D721Med (cell line): ENCODE measurements at regions not wholly inside any gene's neighbourhood (a gene's known extent, or its start where the extent isn't known, plus 50 kb on each side); places are given as distances from the start of the nearest gene placed in this dataset.

Experiments used
- DNase-seq: peaks from one replicate; pipeline ENCODE4 v3.0.0; 2011; ENCODE audit warnings: low spot score; ENCODE audit not compliant: insufficient read length
- FAIRE-seq: peaks from 2 replicates; lab custom pipeline; 2011; peaks lifted over from hg19 to GRCh38; lab: Jason Lieb, UNC
- TF ChIP-seq, protein P1 (sequence below): IDR thresholded peaks from 2 replicates; pipeline ENCODE4 v1.5.1; 2012; ENCODE audit warnings: mild to moderate bottlenecking, control low read depth; ENCODE audit not compliant: insufficient read depth; ENCODE audit errors: missing control alignments

GRCh38 chr17:13287226-13287625 is 269.4 kb upstream of the ELAC2 start:
- TF ChIP-seq, protein P1, sequence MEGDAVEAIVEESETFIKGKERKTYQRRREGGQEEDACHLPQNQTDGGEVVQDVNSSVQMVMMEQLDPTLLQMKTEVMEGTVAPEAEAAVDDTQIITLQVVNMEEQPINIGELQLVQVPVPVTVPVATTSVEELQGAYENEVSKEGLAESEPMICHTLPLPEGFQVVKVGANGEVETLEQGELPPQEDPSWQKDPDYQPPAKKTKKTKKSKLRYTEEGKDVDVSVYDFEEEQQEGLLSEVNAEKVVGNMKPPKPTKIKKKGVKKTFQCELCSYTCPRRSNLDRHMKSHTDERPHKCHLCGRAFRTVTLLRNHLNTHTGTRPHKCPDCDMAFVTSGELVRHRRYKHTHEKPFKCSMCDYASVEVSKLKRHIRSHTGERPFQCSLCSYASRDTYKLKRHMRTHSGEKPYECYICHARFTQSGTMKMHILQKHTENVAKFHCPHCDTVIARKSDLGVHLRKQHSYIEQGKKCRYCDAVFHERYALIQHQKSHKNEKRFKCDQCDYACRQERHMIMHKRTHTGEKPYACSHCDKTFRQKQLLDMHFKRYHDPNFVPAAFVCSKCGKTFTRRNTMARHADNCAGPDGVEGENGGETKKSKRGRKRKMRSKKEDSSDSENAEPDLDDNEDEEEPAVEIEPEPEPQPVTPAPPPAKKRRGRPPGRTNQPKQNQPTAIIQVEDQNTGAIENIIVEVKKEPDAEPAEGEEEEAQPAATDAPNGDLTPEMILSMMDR, result no peak
- DNase-seq (no peak), FAIRE-seq (no peak)

DNA sequence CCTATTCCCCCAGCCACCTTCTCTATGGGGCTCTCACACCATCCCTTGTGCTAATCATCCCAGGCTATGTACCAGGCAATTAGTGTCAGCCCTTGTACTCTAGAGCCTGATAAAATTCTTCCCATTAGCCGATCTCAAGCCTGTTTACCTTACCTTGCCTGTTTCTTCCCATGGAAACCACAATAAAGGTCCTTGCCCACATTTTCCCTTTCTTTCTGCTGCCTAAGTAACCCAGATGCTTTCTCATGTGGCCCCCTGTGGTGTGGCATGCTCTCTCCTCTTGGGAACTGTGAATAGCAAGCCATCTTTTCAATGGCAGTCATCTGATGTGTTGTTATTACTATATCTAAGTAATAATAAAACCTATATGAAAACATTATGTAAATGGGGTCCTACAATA is 265.8 kb upstream of the ELAC2 start:
- TF ChIP-seq, protein P1, result no peak
- FAIRE-seq (no peak), DNase-seq (no peak)

DNA sequence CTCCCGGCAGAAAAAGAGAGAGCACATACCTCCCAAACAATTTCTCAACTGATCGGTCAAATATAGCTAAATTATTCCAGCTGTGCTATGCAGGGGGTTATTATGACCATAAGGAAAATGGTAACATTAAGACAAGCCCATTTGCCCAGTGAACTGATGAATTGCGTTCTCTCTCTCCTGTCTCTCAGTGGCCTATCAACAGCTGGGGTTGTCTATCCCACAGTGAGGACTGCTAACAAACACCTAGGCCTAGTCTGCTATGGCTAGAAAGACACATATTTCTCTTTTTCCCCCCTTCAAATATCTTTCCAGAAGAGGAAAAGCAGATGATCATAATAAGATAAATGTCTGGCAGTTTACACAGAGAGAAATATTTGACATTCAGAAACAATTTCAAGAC is 263.8 kb upstream of the ELAC2 start:
- TF ChIP-seq, protein P1, result no peak
- no peak for DNase-seq
- FAIRE-seq, result no peak

DNA sequence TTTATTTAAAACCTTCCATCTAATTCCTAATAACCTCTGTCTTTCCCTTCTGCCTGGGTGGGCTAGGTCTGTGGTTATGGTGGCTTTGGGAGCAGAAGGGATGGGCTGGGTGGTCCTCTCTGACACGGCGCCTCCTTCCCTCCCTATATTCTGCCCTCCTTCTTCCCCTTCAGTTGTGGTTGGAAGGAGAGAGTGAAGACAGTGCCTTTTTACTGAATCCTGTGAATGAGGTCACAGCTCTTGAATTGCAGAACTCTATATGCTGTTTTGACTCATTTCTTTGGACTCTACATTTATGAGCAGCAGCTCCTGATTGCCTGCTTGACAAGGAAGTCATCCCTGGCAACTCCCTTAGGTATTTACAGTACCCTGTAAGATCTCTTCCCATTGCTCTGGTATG is 256.0 kb upstream of the ELAC2 start:
- TF ChIP-seq, protein P1, result no peak
- no peak for DNase-seq
- no peak for FAIRE-seq

DNA sequence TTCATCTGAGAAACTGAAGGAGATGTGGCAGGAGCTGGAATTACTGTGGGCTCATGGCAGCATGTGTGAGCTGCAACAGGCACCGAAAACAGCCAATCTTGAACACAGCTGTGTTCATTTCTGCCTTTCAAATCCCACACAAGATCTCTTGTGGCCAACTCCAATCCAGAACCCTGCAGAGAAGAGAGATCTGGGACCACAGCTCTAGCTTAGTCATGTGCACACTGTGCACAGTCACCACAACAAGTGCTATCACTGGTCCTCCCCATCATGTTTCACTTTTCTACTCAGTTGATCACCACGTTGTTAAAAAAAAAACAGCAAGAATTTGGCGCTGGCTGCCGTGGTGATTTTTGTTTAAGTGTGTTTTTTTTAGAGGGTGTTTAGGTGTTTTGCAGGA is 254.5 kb upstream of the ELAC2 start:
- DNase-seq (no peak), FAIRE-seq (no peak)
- TF ChIP-seq, protein P1, result no peak

- FAIRE-seq (no peak), DNase-seq (no peak)
- TF ChIP-seq, protein P1, result no peak
These were observed 251.2 kb upstream of the ELAC2 start for GRCh38 chr17:13268791-13269595.

DNA sequence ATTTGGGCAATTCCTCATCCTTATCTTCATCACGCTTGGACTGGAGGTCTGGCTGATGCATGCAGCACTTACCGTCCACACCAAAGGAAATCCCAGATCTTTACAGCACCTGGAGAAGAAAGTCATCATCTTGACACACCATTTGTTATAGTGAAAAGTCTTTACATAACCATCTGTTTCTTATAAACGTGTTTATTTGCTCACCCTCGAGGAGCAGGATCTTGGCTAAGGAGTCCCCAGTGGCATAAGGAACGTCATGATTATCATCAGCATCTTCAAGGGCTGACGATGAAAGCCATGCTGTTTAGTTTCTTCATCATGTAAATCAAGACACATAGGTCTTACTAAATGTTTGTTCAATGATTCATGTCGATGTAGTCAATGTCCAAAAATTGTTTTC is 248.8 kb upstream of the ELAC2 start:
- DNase-seq, result no peak
- TF ChIP-seq, protein P1, result no peak
- no peak for FAIRE-seq
